Heart right ventricle (tissue), 16 donors: ENCODE measurements at regions not wholly inside any gene's neighbourhood (a gene's known extent, or its start where the extent isn't known, plus 50 kb on each side); places are given as distances from the start of the nearest gene placed in this dataset.

Experiments
- ATAC-seq, 8 donors: fragments of 200-7000 bp; cut with Tn5 transposase; one replicate each; pipeline ENCODE4 v1.9.1; 2020; ENCODE audit warnings: mild to moderate bottlenecking in 8 of 8, moderate library complexity in 8 of 8, moderate number of reproducible peaks in 1 of 8
- DNase-seq, 2 donors: peaks; one replicate each; pipeline ENCODE4 v3.0.0-alpha.2; 2020
- H3K27ac ChIP-seq, 10 donors: fragments of 200-600 bp; sonication (generic) in 2 of 10; one replicate each; pipeline versions ENCODE4 v1.5.0 to v1.8.0; 2020 to 2022; ENCODE audit warnings: mild to moderate bottlenecking in 3 of 10
- H3K27me3 ChIP-seq, 7 donors: fragments of 200-600 bp; one replicate each; pipeline ENCODE4 v1.8.0; 2021 to 2022; ENCODE audit warnings: mild to moderate bottlenecking in 2 of 7
- H3K36me3 ChIP-seq, 9 donors: fragments of 200-600 bp; sonication (generic) in 1 of 9; one replicate each; pipeline versions ENCODE4 v1.5.0 to v1.8.0; 2020 to 2022; ENCODE audit warnings: mild to moderate bottlenecking in 2 of 9
- H3K4me1 ChIP-seq, 9 donors: fragments of 200-600 bp; sonication (generic) in 1 of 9; one replicate each; pipeline versions ENCODE4 v1.5.0 to v1.8.0; 2020 to 2022; ENCODE audit warnings: mild to moderate bottlenecking in 4 of 9
- H3K4me3 ChIP-seq, 10 donors: fragments of 200-600 bp; sonication (generic) in 2 of 10; one replicate each; pipeline versions ENCODE4 v1.5.0 to v1.8.0; 2020 to 2022; ENCODE audit warnings: mild to moderate bottlenecking in 7 of 10, moderate library complexity in 2 of 10
- H3K9me3 ChIP-seq, 11 donors: fragments of 200-600 bp in 10 of 11; sonication (generic) in 2 of 11; one replicate each; pipeline versions ENCODE4 v1.5.0 to v1.8.0; 2013 to 2022; ENCODE audit warnings: mild to moderate bottlenecking in 2 of 11, control low read depth in 1 of 11, moderate library complexity in 1 of 11
- WGBS, 2 donors: extraction: QIAGEN DNeasy Blood & Tissue Kit; methylation state at CpG; one replicate each; pipeline ENCODE4 v1.1.7; 2013; ENCODE audit warnings: inconsistent platforms in 1 of 2; 5-methylcytosine and 5-hydroxymethylcytosine counted together
- intact Hi-C, 10 donors: fragments of 100-400 bp; cut with DNase I; formaldehyde crosslinking; loops; one replicate each; pipeline versions ENCODE4 v1.11.1 to v1.14.2; 2022
- TF ChIP-seq, protein P1 (sequence below), 9 donors: fragments of 200-600 bp; sonication (generic) in 2 of 9; IDR thresholded peaks; one replicate each; pipeline versions ENCODE4 v1.5.0 to v1.8.0; 2021 to 2022; ENCODE audit warnings: antibody characterized with exemption in 9 of 9, mild to moderate bottlenecking in 5 of 9, moderate library complexity in 1 of 9
- donor health status: Arrhythmogenic right ventricular cardiomyopathy.
- donor health status: ischemic (EF 13 %, LVEDD 7.1; RV severe dilation, severe dysfunction).
- donor health status: healthy with polysubstance abuse.
- donor health status: DM: no; HTN: yes; CAD: no.
- donor health status: DM: no; HTN: no; CAD: no.
- donor health status: ischemic (EF 25% LVEDD 6.9; RV normal size, moderate dysfunction).
- donor health status: ischemic (EF 25% LVEDD 5.7; RV mildly dilated, moderate dysfunction).
- donor health status: healthy.
- donor health status: DM: yes; HTN: yes; CAD: no.
- donor health status: Ischemic cardiomyopathy.
- donor health status: ischemic (EF 35%, LVEDD 5.7; RV mildly dilated, moderate dysfunction).
- donor health status: nonischemic (EF 11% LVEDD 7.7; RV severe dilation, severe dysfunction).
- donor health status: DM: yes; HTN: yes; CAD: no.
- donor health status: PGD.
- donor health status: ischemic (EF 29% LVEDD 5.4; RV normal size, mild dysfunction).
- donor health status: nonischemic (EF 23%, LVEDD 6.1; RV moderate dilation, normal function).

DNA sequence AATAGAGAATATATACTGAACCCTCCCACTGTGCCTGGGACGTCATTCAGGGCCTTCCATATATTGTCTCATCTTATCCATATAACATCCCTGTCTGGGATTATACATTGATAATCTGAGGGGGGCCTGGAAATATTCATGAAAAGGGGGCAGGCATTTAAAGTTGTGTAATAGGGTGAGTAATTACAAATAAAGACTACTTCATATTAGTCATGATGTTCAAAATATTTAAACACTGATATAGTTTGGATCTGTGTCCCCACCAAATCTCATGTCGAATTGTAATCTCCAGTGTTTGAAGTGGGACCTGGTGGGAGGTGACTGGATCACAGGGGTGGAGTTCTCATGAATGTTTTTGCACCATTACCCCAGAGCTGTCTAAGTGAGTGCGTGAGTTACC is 97.8 kb downstream of the AQP9 start:
- Histone ChIP-seq H3K4me3 (no peak overlapping the region), H3K27ac (no peak overlapping the region), H3K9me3 (no peaks in the 10 kb centered on the region), H3K4me1 (peaks cover 0 to 6% (median 0%) of the 10 kb centered on the region in 9 donors), H3K27me3 (no peaks in the 10 kb centered on the region), H3K36me3 (no peaks in the 10 kb centered on the region)
- WGBS, 2 donors, result 85 to 86% methylated on average over 3 of the region's 3 CpGs
- intact Hi-C loops, result no loop called here
- ATAC-seq (no peak), DNase-seq (no peak)
- TF ChIP-seq, protein P1, sequence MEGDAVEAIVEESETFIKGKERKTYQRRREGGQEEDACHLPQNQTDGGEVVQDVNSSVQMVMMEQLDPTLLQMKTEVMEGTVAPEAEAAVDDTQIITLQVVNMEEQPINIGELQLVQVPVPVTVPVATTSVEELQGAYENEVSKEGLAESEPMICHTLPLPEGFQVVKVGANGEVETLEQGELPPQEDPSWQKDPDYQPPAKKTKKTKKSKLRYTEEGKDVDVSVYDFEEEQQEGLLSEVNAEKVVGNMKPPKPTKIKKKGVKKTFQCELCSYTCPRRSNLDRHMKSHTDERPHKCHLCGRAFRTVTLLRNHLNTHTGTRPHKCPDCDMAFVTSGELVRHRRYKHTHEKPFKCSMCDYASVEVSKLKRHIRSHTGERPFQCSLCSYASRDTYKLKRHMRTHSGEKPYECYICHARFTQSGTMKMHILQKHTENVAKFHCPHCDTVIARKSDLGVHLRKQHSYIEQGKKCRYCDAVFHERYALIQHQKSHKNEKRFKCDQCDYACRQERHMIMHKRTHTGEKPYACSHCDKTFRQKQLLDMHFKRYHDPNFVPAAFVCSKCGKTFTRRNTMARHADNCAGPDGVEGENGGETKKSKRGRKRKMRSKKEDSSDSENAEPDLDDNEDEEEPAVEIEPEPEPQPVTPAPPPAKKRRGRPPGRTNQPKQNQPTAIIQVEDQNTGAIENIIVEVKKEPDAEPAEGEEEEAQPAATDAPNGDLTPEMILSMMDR (IDR thresholded peaks at IDR 0.05), result no peak

DNA sequence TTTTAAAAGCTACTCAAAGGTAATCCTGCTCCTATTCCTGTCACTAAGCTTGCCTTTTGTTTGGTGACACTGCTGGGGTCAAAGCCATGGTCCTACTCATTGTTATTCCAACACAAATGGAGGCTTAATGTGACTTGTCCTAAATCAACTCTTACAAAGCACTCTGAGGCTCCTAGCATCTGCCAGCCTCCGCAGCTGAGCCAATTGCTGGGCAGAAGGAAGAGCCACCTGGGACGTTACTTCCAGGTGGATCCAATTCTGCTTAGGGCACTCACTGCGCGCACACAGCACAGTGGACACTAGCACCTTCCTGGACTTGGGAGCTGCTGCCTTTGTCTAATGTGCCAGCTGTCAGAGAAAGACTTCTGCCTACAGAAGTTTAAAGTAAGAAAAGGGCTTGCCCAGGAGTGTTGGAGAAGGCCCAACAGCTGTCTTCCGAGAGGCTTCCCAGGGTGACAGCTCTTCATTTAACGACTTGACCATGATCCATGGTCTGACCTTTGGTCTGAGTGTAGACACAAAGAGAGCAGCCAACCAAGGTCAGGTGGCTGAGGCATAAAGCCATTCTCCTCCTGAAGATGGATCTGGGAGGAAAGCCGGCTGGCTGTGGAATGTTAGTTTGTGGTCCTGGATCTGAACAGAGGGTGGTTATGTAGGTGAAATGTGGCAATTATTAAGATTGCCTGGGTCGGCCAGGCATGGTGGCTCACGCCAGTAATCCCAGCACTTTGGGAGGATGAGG is 102.2 kb downstream of the AQP9 start:
- ATAC-seq (peak in 1 of 8 donors; percentile 7), DNase-seq (no peak)
- H3K36me3 ChIP-seq, result no peaks in the 10 kb centered on the region
- no peaks in the 10 kb centered on the region for H3K27me3 ChIP-seq
- no peak overlapping the region for H3K27ac ChIP-seq
- no peaks in the 10 kb centered on the region for H3K9me3 ChIP-seq
- peaks cover 0 to 17% (median 0%) of the 10 kb centered on the region in 9 donors for H3K4me1 ChIP-seq
- TF ChIP-seq, protein P1 (IDR thresholded peaks at IDR 0.05), result no peak
- no peak overlapping the region for H3K4me3 ChIP-seq
- intact Hi-C loops, result loop anchor here in 1 of 10 donors (10.0 kb wide), 1 partner anchor 284 kb away; no protein-coding TSS in a partner anchor
- whole genome bisulfite sequencing, 2 donors, result 81 to 87% methylated on average over 9 of the region's 9 CpGs

DNA sequence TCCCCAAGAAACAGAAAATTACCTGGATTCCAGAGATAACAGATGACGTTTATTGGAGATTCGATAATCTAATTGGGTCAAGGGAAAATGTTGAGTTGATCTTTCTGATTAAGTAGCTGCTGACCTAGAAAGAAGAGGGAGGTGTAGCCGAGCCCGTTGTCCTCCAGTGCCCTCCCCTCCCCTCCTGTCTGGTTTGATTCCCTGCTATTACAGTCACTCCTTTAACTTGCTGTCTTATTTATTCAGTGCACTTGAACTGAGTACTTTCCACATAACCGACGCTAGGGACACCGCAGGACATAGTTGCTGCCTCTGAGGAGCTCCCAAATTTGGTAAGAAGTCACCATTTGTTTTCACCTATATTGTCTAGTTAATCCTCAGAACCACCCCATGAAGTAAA is 103.7 kb downstream of the AQP9 start:
- intact Hi-C loops, result loop anchor here in 1 of 10 donors (10.0 kb wide), 1 partner anchor 283 kb away; no protein-coding TSS in a partner anchor
- TF ChIP-seq, protein P1 (IDR thresholded peaks at IDR 0.05), result peak in 3 of 9 donors; percentile 11 to 33 (median 31)
- Histone ChIP-seq H3K4me1 (peaks cover 0 to 32% (median 9%) of the 10 kb centered on the region in 9 donors), H3K4me3 (no peak overlapping the region), H3K27ac (peak overlapping the region in 2 of 10 donors; percentile 4 to 22), H3K27me3 (no peaks in the 10 kb centered on the region), H3K9me3 (no peaks in the 10 kb centered on the region), H3K36me3 (no peaks in the 10 kb centered on the region)
- peak in 6 of 8 donors; percentile 39 to 78 (median 58) for ATAC-seq
- no peak for DNase-seq
- 41 to 52% methylated on average over 7 of the region's 7 CpGs for WGBS, 2 donors

DNA sequence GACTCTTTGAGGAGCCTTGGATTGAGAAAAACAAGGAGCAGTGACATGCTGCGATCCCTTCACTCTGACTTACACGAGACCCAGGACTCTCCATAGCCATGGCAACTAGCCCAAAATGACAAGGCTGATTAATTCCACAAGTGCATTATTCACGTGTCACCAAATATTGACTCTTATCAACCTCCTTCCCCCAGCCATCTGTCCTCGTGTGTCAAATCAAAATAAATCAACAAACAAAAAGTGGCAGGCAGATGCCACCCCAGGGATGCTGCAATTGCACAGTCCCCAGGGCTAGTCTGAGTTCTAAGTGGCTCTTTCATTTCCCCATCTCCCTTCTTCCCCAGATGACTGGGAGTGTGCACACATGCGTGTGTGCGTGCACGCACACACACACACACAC is 104.9 kb downstream of the AQP9 start:
- no peak overlapping the region for H3K27ac ChIP-seq
- H3K9me3 ChIP-seq, result no peaks in the 10 kb centered on the region
- intact Hi-C loops, result loop anchor here in 1 of 10 donors (10.0 kb wide), 1 partner anchor 282 kb away; no protein-coding TSS in a partner anchor
- TF ChIP-seq, protein P1 (IDR thresholded peaks at IDR 0.05), result no peak
- H3K27me3 ChIP-seq, result no peaks in the 10 kb centered on the region
- DNase-seq (no peak), ATAC-seq (no peak)
- H3K36me3 ChIP-seq, result no peaks in the 10 kb centered on the region
- H3K4me3 ChIP-seq, result no peak overlapping the region
- peaks cover 2 to 44% (median 16%) of the 10 kb centered on the region in 9 donors for H3K4me1 ChIP-seq
- 50 to 58% methylated on average over 7 of the region's 7 CpGs for WGBS, 2 donors
